ENCODE measurements at regions not wholly inside any gene's neighbourhood (a gene's known extent, or its start where the extent isn't known, plus 50 kb on each side); places are given as distances from the start of the nearest gene placed in this dataset.

DNA sequence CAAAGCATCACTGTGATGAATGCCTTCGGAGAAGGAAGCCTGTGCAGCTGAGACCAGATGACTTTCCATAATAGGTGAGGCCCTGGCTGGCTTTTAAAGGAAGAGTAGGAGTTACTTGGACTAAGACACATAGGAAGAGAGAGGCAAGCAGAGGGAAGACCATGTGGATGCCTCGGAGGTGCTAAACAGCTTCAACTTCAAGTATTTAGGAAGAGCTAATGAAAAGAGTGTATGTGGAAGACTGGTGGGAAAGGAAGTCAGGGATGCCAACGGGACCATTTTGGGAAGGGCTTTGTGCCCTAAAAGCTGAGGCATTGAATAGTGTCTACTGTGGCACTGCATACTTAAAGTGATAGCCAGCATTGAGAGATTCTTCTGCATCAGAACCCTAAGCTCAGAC, 69.3 kb upstream of the OPCML start:
- TF ChIP-seq, protein P1, sequence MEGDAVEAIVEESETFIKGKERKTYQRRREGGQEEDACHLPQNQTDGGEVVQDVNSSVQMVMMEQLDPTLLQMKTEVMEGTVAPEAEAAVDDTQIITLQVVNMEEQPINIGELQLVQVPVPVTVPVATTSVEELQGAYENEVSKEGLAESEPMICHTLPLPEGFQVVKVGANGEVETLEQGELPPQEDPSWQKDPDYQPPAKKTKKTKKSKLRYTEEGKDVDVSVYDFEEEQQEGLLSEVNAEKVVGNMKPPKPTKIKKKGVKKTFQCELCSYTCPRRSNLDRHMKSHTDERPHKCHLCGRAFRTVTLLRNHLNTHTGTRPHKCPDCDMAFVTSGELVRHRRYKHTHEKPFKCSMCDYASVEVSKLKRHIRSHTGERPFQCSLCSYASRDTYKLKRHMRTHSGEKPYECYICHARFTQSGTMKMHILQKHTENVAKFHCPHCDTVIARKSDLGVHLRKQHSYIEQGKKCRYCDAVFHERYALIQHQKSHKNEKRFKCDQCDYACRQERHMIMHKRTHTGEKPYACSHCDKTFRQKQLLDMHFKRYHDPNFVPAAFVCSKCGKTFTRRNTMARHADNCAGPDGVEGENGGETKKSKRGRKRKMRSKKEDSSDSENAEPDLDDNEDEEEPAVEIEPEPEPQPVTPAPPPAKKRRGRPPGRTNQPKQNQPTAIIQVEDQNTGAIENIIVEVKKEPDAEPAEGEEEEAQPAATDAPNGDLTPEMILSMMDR (IDR thresholded peaks at IDR 0.05) = no peak

DNA sequence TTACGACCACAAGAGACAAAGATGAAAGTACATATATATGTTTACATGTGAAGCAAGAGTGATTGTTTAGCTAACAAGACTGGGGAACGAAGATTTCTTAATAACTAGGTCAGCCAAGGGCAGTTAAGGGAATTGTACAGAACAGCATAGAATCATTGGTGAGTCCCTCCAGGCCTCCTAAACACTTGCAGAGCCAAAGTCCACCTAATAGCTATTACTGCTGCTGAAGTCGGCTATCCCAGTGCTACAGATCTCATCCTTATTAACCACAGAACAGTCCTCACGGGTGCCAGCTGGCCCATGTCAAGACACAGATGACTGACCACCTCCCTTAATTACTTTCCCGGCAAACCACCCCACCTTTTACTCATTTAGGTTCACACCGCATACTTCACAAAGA, 68.5 kb upstream of the OPCML start:
- TF ChIP-seq, protein P1 (IDR thresholded peaks at IDR 0.05) = no peak

DNA sequence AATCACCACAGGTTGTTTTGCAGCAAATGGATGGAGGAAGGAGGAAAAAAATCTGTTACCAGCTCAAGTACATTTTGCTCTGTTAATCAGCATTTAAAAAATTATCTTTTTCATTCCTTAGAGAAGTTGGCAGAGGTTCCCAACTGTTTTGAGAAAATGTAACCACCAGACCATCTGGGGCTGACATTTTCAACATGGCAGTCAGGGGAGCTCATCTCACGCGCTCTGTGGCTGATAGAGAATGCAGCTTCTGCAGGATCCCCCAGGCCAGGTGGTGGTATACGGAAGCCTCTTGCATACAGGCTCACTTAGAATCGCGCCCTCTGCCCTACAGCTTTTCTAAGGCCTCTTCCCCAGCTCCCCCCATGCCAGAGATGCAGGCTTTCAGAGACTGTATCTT, 68.0 kb upstream of the OPCML start:
- TF ChIP-seq, protein P1 (IDR thresholded peaks at IDR 0.05) = no peak

DNA sequence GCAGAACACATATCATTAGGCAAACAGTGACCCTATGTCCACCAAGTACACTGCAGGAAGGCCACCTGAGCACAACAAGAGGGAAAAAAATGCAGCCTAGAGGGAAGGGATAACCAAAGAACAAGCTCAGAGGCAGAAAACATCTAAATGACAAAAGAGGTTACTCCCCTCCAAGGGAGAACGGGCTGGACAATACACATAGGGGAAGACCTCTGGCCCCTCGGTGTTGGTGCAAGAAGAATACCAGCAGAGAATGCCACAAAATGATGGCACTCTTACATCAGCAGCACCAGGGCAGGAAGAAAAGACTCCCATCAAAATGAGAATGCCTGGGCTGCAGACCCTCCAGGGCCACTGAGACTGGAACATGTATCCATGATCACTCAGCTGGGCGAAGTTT, 66.6 kb upstream of the OPCML start:
- TF ChIP-seq, protein P1 (IDR thresholded peaks at IDR 0.05) = no peak

DNA sequence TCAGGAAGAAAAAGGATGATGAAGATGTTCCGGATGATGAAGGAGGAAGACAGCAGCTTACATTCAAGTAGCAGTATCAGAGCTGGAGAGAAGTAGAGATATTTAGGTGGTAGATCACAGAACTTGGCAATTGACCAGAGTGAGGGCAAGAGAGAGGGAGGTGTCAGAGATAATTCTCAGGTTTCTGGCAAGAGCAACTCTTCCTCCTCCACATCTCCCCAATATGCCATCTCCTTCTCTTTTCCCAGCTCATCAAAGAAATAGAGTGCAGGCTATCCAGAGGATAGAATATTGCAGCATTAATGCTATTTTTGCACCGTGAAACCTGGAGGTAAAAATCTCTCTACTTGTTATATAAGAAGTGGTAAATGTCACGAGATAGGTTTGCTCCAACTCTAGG, 64.9 kb upstream of the OPCML start:
- TF ChIP-seq, protein P1 (IDR thresholded peaks at IDR 0.05) = no peak

DNA sequence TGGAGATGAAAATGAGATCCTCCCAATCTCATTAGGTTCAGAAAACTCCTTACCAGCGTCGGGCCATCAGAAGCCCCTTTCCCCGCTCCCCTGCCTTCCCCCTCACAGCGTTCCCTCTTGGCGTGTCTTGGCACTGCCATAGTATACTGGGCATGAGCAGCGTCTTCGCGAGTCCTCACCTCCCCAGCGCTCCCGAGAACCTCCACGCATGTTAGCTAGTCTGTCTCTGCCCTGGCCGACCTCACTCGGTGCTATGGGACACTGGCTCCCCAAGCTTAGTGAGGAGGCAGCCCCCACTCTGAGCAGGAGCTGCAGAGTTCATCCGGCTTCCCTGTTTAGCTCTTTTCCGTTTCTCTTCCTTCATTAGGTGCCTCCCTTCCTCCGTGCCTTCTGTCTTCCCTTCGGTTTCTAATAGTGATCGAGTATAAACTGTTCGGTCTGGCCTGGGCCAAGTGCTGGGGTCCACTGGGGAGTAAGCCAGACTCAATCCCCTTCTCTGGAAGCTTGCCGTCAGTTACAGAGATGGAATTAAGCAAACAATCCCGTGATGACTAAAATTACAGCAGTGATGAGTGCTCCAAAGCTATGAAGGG, 63.8 kb upstream of the OPCML start:
- TF ChIP-seq, protein P1 (IDR thresholded peaks at IDR 0.05) = no peak

DNA sequence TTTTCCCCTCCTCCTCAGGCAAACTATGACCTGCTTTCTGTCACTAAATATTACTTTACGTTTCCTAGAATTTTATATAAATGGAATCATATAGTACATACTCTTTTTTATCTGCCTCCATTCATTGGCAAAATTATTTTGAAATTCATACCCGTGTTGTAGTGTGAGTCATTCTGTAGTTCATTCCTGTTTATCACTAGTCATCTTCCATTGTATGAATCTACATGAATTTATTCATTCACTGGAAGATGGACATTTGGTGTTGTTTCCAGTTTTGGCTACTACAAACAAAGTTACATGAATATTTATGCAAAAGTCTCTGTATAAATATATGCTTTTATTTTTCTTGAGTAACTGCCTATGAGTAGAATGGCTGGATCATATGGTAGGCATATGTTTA, 60.7 kb upstream of the OPCML start:
- TF ChIP-seq, protein P1 (IDR thresholded peaks at IDR 0.05) = no peak

DNA sequence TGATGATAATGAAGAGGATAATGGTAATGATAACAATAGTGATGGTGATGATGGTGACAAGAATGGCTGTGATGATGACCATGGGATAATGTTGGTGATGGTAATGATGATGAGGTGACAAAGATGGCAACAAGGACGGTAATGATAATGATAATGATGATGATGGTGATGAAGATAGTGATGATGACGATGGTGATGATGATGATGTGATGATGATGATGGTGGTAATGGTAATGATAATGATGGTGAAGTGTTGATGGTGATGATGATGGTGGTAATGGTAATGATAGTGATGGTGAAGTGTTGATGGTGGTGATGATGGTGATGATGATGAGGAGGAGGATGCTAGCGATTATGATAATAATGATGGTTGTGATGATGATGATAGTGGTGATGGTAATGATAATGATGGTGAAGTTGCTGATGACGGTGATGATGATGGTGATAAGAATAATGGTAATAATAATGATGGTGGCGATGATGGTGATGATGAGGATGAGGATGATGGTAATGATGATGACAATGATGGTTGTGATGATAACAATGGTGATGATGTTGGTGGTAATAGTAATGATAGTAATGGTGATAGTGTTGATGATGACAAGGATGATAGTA, 54.7 kb upstream of the OPCML start:
- TF ChIP-seq, protein P1 (IDR thresholded peaks at IDR 0.05) = no peak
